H1 (cell line): ENCODE measurements at regions not wholly inside any gene's neighbourhood (a gene's known extent, or its start where the extent isn't known, plus 50 kb on each side); places are given as distances from the start of the nearest gene placed in this dataset.

Source experiments
- EGR1 ChIP-seq: IDR thresholded peaks from 2 replicates; pipeline ENCODE4 v1.6.1; 2011; ENCODE audit warnings: low read depth, low read length, borderline replicate concordance
- KDM1A ChIP-seq: fragments of 200-600, 300-600 bp; sonication (generic); IDR thresholded peaks from 2 replicates; pipeline ENCODE4 v1.7.1; 2016; ENCODE audit warnings: mild to moderate bottlenecking, low read length, borderline replicate concordance
- POU5F1 ChIP-seq: IDR thresholded peaks from 2 replicates; pipeline ENCODE4 v1.6.1; 2011; ENCODE audit warnings: low read depth, mild to moderate bottlenecking, low read length, moderate library complexity
- RBBP5 ChIP-seq: IDR thresholded peaks from 2 replicates; pipeline ENCODE4 v1.7.1; 2012; ENCODE audit warnings: low read depth, mild to moderate bottlenecking, inconsistent platforms, low read length, moderate library complexity, borderline replicate concordance
- RFX5 ChIP-seq: IDR thresholded peaks from 2 replicates; pipeline ENCODE4 v1.6.1; 2011; ENCODE audit warnings: low read depth, low read length, improper control_type of control experiment, borderline replicate concordance
- SIRT6 ChIP-seq: IDR thresholded peaks from one replicate; pipeline ENCODE4 v1.7.1; 2012; ENCODE audit warnings: low read length, inconsistent platforms
- TCF12 ChIP-seq: IDR thresholded peaks from 2 replicates; pipeline ENCODE4 v1.6.1; 2011; ENCODE audit warnings: low read depth, mild to moderate bottlenecking, low read length

GRCh38 chr20:50294164-50295088 lies 103.8 kb downstream of the CEBPB start (continued):
- TF ChIP-seq RBBP5 (no peak), EGR1 (no peak), TCF12 (no peak), SIRT6 (no peak), POU5F1 (no peak), RFX5 (no peak), KDM1A (peak; percentile 93; the same call in 1 of the 2 replicates)
